HG03196 (cell line): ENCODE measurements at regions not wholly inside any gene's neighbourhood (a gene's known extent, or its start where the extent isn't known, plus 50 kb on each side); places are given as distances from the start of the nearest gene placed in this dataset.
"Not testable (repeated sequence)": the region's sequence is repeated elsewhere in the genome, so short reads cannot be mapped to it uniquely, and the experiment has no call there.

Experiments
- ATAC-seq: cut with Tn5 transposase; IDR thresholded peaks from one replicate; pipeline ENCODE4 v1.9.1; 2021; ENCODE audit not compliant: unreplicated experiment

DNA sequence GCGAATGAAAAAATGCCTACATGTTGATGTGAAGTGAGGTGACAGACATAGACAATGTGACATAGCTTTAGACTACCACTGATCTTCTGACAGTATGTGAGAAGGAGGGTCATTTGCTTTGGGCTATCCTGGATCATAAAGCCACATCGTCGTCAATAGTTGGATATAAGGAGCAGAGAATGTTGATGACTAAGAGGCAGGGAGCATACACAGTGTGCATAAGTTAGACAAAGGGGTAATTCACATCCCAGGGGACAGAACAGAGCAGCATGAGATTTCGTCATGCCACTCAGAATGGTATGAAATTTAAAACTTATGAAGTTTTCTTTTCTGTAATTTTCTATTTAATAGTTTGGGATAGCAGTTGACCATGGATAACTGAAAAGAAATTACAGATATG lies 403.2 kb downstream of the DSC3 start:
- no peak for ATAC-seq

DNA sequence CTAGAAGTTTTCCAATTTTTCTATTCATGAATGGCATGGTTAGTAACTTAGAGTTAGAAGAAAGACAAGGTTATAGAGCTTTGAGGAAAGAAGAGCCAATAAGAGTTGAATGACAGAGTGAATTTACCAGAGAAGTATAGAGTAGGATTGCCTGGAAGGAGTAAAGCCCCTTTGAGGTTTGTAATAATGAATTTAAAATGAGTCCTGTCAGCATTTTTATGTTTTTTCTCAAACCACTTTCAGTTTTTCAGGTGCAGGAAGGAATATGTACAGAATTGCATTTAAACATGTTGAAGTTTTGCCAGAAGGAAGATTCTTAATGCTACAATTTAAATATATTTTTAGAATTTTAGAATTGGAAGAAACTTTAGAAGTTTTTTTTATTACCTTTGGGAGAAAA lies 408.3 kb downstream of the DSC3 start:
- ATAC-seq, result no peak

DNA sequence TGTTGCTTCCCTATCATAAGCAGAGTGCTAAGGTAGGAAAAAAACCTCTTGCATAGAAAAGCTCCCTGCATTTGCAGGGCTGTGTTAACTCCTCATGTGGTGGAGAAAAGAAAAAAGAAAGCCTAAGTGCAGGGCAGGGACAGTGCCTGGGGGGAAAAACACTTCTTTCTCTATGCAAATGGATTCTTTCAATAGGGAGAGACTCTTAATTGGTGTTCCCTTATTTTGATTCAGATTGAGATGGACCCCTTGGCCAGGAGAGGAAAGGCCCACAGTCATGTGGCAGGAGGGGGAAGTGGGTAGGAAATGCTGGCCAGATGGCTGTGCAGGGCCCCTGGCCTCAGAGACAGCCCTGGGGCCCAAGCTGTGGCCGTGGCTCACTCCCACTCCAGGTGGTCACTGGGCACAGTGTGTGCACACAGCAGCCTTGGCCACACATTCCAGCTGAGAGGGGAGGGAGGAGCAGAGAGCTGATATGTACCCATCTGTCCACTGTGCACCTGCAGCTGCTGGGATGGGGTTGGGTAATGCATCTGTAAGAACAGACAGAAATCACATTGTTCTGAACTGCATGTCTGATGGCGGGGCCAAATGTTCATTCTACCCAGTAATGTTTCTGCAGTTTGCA lies 410.4 kb downstream of the DSC3 start:
- ATAC-seq, result no peak

DNA sequence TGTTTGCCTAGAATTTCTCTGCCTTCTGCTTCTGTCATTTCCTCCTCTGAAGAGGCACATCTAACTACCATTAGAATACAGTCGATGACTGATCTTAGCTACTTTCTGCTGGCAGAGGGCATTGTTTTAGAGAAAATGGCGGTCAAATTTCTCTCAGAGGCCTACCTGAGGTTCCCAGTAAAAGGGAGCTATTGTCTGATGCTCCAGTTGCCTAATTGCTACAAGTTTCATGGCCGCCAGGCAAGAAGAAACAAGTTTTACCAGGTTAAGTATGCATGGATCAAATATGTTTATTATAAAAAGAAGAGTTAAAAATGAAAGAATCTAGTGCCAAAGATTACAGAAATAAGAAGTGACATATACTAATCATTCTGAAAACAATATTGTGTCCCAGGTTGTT lies 416.6 kb downstream of the DSC3 start:
- ATAC-seq, result no peak

DNA sequence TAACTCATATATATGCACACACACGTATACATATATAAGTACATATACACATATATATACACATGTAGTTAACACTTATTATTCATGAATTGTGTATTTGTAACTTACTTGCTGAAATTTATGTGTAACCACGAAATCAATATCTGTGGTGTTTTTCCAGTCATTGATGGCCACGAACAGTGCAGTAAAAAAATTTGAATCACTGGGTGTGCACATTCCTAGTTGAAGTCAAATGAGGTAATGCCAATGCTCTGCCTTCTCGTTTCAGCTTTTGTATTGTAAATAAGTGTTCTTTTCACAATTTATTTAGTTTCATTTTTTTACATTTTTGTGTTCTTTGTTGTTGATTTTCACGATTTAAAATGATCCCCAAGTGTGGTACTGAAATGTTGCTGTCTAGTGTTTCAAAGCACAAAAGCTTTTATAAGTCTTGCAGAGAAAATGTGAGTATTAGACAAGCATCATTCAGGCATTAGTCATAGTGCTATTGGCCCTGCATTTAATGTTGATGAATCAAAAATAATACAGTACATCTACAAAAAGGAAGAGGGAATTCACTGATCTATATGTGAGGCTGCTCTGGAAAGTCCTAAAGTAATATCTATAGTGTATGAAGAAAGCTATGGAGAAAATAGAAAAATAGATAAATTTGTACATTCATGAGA lies 419.0 kb downstream of the DSC3 start:
- no peak for ATAC-seq

DNA sequence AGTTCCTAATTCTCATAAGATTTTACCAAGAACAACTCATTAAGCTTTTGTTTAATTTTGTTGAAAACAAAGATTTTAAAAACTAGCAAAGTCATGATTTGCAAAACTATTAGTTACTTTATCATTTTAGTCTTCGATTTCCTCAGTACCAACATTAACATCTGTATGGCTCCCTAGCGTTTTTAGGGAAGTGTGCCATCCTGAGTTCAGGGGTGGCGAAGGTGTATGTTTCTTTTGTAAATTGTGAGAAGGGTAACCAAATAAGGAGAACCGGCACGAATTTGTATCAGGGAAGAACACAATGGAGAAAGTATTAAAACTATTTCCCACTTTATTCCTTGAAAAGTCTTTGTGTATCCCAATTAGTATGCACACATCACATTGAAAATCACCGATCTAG lies 419.9 kb downstream of the DSC3 start:
- ATAC-seq, result no peak

DNA sequence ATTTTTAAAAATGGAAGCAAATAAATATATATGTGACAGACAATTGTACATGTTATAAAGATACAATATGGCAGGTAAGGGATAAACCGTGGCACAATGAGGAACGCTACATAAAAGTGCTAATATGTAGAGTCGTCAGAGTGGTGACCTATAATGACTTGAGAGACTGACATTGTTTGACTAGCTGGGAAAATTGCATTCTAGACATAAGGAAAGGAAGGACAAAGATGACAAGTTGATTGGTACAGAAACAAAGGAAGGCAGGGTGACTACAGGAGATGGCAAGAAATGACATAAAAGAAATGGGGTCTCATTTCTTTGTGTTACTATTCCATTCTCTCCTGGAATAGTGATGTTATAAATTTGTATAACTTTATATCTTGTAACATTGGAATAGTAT lies 420.4 kb downstream of the DSC3 start:
- ATAC-seq, result no peak

DNA sequence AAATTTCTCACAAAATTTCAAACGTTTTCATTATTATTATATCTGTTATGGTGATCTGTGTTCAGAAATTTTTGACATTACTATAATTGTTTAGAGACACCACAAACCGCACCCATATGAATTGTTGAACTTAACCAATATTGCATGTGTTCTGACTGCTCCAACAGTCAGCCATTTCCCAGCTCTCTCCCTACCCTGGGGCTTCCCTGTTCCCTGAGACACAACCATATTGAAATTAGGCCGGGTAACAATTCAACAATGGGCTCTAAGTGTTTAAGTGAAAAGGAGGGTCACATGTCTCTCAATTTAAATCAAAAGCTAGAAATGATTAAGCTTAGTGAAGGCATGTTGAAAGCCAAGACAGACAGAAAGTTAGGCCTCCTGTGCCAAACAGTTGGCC lies 424.0 kb downstream of the DSC3 start:
- no peak for ATAC-seq

DNA sequence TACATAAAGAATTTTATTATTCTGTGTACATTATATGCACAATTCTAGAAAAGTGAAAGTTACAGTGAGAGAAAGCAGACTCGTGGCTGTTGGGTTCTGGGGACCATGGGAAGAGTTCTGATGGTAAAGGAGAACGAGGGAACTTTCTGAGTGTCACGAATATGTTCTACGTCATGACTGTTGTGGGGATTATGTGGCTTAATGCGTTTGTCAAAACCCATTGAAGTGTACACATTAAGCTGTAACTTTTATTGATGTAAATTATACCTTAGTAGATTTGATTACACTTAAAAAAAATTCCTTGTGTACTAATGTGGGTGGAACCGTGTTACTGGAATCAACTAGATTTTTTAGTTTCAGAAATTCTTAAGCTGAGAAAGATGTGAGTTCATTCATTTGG lies 426.1 kb downstream of the DSC3 start:
- ATAC-seq, result no peak

DNA sequence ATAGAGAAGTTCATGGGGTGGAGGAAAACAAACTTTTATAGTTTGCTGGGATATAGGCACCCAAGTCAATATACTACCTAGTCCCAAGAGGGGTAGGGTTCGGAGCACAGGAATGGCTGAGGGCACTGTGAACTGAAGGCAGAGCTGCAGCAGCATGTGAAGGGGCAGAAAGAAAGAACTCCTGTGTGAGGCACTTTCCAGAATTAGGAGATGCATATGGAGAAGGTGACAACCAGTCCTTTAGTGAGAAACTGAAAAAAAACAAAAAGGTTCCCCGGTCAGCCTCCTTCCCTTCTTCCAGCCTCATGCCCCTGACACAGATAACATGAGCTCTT lies 429.1 kb downstream of the DSC3 start:
- ATAC-seq, result no peak

DNA sequence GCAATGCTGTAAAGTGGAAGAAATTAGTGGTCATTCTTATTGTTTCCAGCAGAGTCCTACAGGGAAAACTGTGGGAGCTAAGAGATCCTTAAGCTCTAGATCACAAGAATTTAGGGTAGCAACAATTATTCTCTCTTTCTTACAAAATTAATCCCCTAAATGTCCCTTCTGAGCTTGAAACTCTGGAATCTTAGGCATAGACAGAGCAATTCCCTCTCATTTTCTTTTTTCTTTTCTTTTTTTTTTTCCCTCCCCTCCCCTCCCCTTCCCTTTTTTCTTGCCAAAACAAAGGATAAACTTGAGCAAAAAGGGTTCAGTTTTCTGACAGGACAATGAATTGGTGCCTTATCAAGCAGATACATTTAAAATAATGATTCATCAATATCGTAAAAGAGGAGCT lies 441.0 kb downstream of the DSC3 start:
- ATAC-seq, result no peak

DNA sequence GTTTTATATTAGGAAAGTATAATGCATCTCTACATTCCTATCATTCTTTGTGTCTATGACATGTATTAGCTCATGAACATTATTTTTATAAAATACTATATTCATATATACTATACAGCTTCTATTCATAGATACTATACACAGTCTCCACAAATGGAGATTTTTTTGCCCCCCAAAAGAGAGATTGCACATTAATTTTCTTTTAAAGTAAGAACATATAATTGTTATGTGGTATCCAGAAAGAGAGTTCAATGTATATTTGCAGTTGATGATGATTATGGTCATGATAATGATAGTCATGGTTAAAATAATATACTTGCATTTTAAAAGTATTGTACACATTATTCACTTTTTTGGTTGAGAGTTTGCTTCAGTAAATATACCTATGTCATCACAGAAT lies 445.3 kb downstream of the DSC3 start:
- ATAC-seq, result no peak

DNA sequence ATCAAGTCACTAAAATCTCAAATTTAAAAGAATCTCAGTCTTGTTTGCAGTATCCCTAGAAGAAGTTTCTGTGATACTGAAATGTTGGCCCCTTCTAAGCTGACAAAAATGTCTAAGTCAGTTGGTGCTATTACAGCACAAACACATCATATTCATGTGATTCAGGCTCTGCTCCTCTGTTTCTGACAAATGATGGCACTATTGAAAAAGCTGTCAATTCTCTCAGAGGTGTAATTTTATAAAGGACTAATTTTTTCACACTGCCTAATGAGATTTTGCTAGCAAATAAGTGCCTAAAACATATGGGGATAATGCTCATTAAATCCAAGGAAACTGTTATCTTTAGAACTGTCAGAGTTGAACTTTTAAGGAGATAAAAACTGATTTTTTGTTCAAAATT lies 445.9 kb downstream of the DSC3 start:
- ATAC-seq, result no peak

DNA sequence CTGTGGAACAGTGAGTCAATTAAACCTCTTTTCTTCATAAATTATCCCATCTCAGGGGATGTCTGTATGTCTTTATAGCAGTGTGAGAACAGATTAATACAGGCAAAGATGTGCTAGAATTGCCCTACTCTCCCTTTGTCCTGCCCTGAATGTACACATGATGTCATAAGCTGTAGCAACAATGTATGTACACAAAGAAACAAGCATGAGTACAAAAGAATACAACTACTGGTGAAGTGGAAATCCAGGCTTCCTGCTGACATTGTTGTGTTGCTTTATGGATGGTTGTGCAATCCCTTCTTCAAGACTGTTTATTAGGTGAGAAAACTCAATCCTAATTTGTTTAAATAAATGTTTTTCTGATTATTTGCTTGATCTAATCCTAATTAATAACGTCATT lies 446.6 kb downstream of the DSC3 start:
- no peak for ATAC-seq

DNA sequence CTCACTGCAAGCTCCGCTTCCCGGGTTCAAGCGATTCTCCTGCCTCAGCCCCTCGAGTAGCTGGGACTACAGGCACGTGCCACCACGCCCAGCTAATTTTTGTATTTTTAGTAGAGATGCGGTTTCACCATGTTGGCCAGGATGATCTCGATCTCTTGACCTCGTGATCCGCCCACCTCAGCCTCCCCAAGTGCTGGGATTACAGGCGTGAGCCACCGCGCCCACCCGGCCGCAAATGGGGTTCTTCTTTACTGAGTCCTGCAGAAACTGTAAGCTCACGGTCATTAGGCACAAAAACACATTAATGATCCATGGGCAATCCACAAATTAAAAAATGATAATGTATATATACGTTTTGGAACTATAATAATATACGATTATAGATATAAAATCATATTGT lies 447.6 kb downstream of the DSC3 start:
- ATAC-seq, result not testable (repeated sequence)

DNA sequence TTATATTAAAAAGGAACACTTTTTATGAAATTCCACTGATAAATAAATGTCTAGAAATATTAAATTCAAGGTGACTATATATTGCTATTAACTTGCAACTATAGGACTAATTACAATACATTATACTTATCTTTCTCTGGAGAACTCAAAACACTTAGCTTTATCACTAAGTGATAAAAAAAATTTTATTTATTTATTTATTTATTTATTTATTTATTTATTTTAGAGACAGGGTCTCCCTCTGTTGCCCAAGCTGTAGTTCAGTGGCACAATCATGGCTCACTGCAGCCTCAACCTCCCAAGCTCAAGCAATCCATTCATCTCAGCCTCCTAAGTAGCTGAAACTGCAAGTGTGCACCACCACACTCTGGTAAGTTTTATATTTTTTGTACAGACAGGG lies 451.1 kb downstream of the DSC3 start:
- no peak for ATAC-seq

DNA sequence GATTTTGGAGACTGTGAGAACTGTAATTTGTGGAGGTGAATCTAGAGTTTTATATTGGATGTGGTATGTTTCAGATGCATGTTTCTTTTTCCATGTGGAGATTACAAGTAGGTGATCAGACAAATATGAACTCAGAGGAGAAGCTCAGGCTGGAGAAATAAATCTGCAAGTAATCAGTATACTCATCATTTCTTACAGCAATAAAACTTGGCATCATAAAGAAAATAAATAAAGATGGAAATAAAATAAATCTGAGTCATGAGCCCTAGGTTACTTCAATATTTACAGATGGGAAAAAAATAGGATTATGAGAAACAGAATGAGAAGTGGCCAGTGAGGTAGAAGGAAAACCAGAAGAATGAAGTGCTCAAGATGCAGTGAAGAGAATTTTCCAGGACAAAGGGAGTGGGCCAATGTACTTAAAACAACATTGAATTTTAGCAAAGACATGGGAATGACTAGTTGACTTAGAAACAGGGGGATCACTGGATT lies 453.8 kb downstream of the DSC3 start:
- no peak for ATAC-seq

DNA sequence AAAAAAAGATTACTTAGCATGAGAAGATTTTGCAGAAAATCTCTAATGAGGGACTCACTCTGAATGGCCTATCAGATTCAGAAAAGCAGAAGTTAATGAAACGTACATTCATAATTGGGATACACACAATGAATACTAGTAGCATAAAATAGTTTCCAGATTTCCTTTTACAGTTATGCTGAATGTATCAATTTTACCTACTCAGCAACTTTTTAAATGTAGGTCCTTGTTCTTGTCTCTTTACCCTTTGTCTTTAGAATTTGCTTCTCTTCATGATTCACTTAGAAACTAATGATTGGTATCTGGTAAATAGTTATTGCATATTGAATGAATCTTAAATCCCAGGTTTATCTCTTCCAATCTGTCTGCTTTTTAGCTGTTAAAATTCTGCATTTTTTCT lies 458.8 kb downstream of the DSC3 start:
- no peak for ATAC-seq

DNA sequence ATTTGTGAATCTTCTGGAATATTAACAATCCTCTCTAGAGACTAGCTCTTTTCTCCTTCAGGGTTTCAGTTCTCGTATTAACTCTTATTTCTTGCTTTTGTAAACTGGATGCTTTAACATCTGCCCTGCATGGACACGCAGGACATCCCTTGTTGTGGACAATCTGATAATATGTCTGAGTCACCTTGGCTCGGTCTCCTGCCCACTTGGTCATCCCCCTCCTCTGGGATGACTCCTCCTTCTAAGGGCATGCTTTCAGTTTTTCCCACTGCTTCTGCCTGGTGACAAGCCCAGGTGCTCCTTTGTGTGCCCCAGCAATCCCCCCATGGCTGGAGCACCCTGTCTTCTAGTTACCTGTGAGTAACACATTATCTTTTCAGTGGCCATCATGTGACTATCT lies 460.5 kb downstream of the DSC3 start:
- no peak for ATAC-seq

DNA sequence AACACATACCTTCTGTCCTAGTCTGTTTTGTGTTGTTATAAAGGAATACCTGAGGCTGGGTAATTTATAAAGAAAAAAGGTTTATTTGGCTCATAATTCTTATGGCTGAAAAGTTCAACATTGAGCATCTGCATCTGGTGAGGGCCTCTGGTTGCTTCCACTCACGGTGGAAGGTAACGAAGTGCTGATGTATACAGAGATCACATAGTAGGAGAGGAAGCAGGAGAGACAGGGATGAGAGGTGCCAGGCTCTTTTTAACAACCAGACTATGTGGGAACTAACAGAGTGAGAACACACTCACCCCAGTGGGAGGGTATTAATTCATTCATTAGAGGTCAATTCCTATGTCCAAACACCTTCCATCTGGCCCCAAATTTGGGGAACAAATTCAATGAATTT lies 463.8 kb downstream of the DSC3 start:
- no peak for ATAC-seq

DNA sequence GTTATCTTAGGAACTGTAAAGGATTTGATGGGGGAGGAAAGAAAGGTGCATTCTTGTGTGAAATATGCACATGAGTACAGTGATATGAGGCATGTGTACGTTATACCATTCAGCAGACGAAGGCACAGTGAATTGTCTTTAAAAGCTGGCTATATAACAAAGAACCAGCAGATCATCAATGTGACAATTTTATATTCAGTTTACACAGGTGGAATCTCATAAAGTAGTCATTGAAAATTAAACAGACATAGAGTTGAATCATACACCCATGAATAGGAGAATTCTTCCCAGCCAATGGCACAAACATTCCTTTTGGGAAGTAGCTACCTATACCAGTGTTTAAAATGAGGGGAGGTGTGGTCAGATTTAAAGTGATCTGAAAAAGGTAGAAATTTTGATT lies 470.3 kb downstream of the DSC3 start:
- no peak for ATAC-seq

DNA sequence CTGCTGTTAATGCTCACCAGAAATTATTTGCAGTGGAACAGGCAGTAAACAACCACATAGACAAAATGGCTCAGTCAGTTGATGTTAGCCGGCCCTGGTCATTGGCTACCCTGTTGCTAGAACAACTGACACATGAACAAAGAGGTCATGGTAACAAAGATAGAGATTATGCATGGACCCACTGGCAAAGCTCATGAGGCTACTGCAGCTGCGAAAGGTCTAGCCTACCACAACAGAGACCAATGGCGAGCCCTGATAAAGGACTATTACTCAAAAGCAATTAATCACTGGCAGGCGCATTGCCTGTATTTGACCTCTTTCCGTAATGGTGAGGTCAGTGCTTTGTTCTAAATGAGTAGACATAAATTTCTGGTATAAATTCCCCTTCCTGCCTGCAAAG lies 474.2 kb downstream of the DSC3 start:
- ATAC-seq, result no peak

DNA sequence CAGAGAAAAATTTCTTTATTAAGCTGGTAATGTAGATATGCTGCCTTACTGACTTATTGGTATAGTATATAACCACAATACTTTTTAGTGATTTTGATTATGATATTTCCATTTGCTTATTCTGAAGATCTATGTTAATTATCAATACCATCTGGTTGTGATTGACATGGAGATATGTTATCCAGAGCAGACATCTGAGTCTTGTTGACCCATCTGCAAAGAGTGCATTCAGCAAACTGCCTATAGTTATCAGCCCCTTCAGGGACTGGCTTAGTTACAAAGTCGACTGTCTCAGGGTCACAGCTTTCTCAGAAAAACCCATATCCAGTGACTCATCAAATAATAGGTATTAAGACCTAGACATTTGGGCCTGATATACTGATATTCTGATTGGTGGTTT lies 475.7 kb downstream of the DSC3 start:
- ATAC-seq, result no peak
